Fibroblast of skin of back (primary cell): ENCODE measurements at regions not wholly inside any gene's neighbourhood (a gene's known extent, or its start where the extent isn't known, plus 50 kb on each side); places are given as distances from the start of the nearest gene placed in this dataset.
A peak's percentile ranks its signal among the peaks of the same experiment; 100 is the strongest.
"Not testable (repeated sequence)": the region's sequence is repeated elsewhere in the genome, so short reads cannot be mapped to it uniquely, and the experiment has no call there.

ENCODE experiments used
- DNase-seq: peaks from one replicate; pipeline ENCODE4 v3.0.0-alpha.2; 2013

GRCh38 chr7:109646124-109646523, 1076.5 kb downstream of the DNAJB9 start:
- DNase-seq, result no peak

DNA sequence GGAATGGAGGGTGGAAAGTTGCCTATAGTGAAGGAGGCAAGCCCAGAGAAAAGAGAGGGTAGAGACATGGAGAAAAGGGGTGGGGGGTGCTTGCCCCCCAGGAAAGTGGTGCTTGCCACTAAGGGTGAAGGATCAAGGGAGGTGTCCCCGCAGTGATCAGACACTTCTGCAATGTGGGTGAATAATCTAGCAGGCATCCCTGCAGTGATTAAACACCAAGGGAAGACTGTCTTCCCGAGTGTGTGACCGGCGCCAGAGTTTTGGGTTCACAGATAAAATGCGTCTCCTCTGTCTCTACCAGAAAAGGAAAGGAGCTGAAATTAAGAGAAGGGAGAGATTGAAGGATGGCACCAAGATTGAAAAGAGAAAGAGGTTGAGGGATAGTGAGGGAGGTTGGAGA, 1076.9 kb downstream of the DNAJB9 start:
- DNase-seq, result not testable (repeated sequence)

DNA sequence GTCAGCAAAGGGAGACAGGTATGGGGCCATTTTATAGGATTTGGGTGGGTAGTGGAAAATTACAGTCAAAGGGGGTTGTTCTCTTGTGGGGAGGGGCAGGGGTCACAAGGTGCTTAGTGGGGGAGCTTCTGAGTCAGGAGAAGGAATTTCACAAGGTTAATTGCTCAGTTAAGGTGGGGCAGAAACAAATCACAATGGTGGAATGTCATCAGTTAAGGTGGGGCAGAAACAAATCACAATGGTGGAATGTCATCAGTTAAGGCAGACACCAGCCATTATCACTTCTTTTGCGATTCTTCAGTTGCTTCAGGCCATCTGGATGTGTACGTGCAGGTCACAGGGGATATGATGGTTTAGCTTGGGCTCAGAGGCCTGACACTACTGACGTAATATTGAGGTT, 1077.6 kb downstream of the DNAJB9 start:
- not testable (repeated sequence) for DNase-seq

DNA sequence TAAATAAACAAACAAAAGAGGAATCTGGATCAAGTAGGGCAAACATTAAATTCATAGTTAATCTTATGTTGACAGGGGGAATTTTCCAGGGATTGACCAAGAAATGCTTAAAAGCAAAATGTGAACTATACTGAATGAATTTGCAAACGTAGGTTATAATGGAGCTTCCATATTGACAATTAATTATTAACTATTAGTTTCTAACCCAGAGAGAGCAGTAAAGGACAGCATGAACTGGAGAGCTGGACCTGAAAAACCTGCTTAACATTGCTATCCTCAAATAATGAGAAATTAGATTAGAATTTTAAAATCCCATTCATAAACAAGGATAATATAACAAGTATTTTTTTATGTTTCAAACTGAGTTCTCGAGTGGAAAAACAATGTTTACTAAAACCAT, 1089.6 kb downstream of the DNAJB9 start:
- no peak for DNase-seq

- no peak for DNase-seq
These were observed 1090.7 kb downstream of the DNAJB9 start for GRCh38 chr7:109660401-109660800.

DNA sequence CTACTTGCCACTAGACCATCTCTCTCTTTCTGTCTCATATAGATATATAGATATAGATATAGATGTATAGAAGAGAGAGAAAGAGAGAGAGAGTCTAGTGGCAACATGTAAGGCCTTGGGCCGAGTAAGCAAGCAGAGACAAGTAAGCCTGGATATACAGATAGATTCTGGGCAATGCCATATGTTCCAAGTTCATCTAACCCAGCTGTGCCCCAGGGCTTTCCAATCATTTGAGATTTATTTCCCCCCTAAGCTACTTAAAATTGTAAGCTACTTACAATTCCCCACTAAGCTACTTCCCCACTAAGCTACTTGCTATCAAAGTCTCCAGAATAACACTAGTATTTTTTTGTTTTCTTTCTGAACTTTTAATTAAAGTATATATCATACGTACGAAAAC, 1094.1 kb downstream of the DNAJB9 start:
- DNase-seq, result no peak

GRCh38 chr7:109687269-109687668, 1117.6 kb downstream of the DNAJB9 start:
- DNase-seq, result not testable (repeated sequence)

- not testable (repeated sequence) for DNase-seq
These were observed 1122.9 kb downstream of the DNAJB9 start for GRCh38 chr7:109692613-109693012.

DNA sequence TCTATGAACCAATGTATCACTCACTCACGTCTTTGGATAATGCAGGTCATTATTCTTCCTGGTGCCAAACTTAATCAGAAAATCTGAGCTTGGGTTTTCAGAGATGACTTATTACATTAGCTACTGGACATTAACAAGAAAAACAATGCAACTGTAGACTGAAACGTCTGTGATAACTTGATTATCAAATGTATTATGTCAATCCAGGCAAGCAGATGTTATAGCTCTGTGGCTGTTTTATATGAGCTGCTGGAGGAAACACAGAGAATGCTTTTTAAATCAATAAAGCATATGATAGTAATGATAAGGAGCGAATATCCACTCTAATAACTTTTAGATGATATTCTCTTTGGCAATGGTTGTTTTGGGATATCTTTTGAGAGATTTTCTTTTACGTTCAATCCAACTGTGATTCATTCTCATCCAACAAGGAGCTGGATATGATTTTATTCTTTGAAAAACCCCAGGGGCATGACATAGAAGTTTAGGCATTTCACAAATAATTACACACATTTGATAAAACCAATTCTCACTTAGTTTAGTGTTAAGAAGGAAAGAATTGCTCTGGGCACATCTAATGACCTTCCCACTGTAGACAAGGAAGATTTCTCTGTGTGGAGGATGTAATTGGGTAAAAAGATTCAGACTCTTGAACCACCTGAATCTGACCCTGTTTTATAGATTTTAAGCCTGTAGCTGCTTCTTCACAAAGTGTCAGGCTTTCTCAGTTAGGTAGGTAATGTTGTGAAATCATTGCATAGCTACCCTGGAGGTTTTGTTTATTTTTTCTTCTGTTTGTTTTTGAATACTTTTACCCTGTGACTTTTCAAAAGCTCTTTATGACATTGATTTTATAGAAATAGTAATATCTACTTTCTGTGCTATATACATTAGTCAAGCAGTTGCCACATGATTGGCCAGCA, 1124.7 kb downstream of the DNAJB9 start:
- DNase-seq, result no peak

DNA sequence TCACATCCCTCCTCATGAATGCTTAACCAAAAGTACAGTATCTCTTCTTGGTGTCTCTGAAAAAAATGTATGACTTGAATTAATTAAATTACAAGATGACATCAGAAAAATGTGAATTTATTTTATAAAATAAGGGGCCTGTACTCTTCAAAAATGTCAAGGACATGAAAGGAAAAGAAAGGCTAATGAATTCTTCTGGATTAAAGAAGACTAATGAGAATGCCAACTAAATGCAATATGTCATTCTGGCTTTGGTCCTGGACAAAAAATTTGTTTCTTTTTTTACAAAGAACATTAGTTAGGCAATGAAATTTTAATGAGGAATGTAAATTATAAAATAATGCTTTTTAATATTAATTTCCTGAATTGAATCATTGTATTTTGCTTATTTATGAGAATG, 1125.7 kb downstream of the DNAJB9 start:
- DNase-seq, result no peak

- no peak for DNase-seq
These were observed 1127.0 kb downstream of the DNAJB9 start for GRCh38 chr7:109696723-109697122.

DNA sequence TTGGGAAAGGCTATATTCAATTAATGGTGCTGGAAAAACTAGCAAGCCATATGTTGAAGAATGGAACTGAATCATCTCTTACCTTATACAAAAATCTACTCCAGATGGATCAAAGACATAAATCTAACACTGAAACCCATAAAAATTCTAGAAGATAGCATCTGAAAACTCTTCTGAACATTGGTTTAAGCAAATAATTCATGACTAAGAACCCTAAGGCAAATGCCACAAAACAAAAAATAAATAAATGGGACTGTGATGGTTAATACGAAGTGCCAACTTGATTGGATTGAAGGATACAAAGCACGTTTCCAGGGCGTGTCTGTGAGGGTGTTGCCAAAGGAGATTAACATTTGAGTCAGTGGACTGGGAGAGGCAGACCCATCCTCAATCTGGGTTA, 1130.0 kb downstream of the DNAJB9 start:
- no peak for DNase-seq

GRCh38 chr7:109713366-109713765, 1143.7 kb downstream of the DNAJB9 start:
- no peak for DNase-seq

GRCh38 chr7:109719359-109719758, 1149.7 kb downstream of the DNAJB9 start:
- DNase-seq, result not testable (repeated sequence)

- no peak for DNase-seq
These were observed 1164.9 kb downstream of the DNAJB9 start for GRCh38 chr7:109734601-109735000.

- no peak for DNase-seq
These were observed 1166.2 kb downstream of the DNAJB9 start for GRCh38 chr7:109735881-109736280.

DNA sequence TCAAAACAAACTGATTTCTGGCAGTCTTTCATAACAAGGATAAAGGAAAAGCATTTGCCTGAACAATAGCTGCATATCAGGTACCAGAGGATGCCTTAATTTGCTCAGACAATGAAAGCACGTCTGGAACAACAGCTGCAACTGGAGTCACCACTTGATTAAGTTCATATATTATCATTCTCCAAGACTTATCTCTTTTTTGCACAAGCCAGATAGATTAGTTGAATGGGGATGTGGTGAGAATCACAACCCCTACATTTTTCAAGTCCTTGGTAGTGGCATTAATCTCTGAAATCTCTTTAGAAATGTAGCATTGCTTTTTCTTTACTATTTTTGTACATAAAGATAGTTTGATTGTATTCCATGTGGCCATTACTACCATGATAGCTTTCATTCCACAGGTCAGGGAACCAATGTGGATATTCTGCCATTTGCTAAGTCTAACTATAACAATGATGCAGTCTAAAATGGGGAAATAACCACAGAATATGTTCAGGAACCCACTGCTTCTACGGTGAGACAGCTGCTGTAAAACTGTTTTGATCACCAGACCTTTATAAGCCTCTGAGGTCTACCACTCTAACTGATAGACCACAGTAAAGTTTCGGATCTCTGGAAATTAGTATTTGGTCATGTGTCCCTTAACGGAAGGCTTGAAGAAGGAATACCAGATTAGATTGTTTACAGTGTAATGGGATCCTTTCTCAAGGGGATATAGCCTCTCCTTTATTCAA, 1176.2 kb downstream of the DNAJB9 start:
- DNase-seq, result no peak

DNA sequence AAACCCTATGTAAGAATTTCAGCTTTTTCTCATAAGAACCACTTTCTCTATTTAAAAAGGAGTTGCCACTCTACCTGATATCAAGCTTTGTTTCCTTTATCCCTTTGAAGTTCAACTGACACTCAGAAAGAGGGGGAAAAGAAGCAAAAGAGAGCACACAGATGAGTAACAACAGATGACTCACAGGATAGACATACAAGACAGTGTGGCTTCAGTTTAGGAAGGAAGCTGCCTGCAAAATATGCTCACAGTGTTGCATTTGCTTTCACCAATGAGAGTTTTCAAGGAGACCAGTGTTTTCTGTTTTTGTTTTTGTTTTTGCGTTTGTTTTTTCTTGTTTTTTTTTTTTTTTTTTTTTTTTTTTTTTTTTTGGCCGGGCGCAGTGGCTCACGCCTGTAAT, 1181.6 kb downstream of the DNAJB9 start:
- peak; percentile 63 for DNase-seq

DNA sequence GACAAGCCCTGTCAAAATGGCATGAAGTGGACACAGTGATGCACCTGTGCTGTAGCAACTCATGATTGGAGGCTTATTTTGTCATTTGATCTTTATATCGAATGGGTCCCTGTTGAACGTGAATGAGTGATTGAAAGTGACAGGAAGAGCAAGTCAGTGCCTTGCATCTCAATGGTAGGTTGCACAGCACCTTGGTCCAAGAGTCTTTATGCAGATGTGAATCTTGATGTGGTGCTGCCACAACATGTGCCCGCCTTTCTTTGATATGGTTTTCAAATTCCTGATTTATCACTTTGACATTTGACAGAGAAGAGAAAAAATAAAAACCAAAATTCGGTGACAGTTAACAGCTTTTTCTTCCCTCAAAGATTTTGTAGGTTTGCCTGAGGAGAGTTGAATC, 1182.4 kb downstream of the DNAJB9 start:
- DNase-seq, result no peak

GRCh38 chr7:109757713-109758112, 1188.0 kb downstream of the DNAJB9 start:
- DNase-seq, result no peak

DNA sequence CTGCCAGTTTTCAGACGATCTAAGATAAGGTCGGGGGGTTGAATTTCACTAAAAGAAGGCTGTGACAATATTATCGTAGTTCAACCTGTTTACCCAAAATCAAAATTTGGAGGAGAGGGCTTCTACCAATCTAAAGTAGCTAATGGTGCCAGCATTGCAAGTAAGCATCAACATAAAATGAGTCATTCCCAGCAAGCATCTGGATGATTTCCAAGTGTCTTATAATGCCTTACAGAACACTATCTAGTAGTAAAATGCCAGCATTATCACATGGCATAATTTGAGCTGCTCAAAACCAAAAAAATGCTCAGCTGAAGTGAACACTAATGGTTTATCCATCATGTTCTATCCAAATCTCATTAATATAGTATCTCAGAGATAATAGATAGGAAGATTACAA, 1193.9 kb downstream of the DNAJB9 start:
- DNase-seq, result peak; percentile 11

DNA sequence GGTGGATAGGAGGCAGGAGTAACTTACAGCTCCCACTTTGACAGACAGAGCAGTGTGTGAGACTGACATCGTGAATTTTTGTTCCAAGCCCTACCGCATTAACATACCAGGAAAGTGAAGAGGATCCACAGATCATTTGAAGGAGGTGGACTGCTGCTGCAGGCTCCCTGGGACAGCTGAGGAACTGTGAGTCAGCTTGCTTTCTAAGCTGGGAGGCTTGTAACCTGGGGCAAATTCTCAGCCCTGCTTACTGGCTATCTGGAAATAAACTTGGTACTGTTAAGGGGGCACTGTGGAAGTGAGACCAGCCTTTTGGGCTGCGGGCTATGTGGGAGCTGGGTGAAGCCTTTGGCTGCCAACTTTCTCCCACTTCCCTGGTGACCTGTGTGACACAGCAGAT, 1202.5 kb downstream of the DNAJB9 start:
- DNase-seq, result peak; percentile 5

GRCh38 chr7:109782806-109783205, 1213.1 kb downstream of the DNAJB9 start:
- DNase-seq, result no peak

GRCh38 chr7:109806548-109806947, 1236.9 kb downstream of the DNAJB9 start:
- no peak for DNase-seq
